ENCODE measurements at regions not wholly inside any gene's neighbourhood (a gene's known extent, or its start where the extent isn't known, plus 50 kb on each side); places are given as distances from the start of the nearest gene placed in this dataset.

GRCh38 chr2:57711991-57712390, 334.6 kb upstream of the VRK2 start:
- intact Hi-C loops (cut with DNase I) = no loop called here
- no peak for DNase-seq
- ATAC-seq = no peak
- Histone ChIP-seq H3K27me3 (peaks cover 5% of the 10 kb centered on the region), H3K4me1 (no peaks in the 10 kb centered on the region), H3K4me3 (no peak overlapping the region), H3K27ac (no peak overlapping the region), H3K36me3 (no peaks in the 10 kb centered on the region), H3K9me3 (no peaks in the 10 kb centered on the region)
- TF ChIP-seq, protein P1, sequence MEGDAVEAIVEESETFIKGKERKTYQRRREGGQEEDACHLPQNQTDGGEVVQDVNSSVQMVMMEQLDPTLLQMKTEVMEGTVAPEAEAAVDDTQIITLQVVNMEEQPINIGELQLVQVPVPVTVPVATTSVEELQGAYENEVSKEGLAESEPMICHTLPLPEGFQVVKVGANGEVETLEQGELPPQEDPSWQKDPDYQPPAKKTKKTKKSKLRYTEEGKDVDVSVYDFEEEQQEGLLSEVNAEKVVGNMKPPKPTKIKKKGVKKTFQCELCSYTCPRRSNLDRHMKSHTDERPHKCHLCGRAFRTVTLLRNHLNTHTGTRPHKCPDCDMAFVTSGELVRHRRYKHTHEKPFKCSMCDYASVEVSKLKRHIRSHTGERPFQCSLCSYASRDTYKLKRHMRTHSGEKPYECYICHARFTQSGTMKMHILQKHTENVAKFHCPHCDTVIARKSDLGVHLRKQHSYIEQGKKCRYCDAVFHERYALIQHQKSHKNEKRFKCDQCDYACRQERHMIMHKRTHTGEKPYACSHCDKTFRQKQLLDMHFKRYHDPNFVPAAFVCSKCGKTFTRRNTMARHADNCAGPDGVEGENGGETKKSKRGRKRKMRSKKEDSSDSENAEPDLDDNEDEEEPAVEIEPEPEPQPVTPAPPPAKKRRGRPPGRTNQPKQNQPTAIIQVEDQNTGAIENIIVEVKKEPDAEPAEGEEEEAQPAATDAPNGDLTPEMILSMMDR (IDR thresholded peaks at IDR 0.05) = no peak

- Histone ChIP-seq H3K9me3 (no peaks in the 10 kb centered on the region), H3K36me3 (no peaks in the 10 kb centered on the region), H3K27ac (no peak overlapping the region), H3K27me3 (no peaks in the 10 kb centered on the region), H3K4me1 (no peaks in the 10 kb centered on the region), H3K4me3 (peak overlapping the region; percentile 11)
- TF ChIP-seq, protein P1 (IDR thresholded peaks at IDR 0.05) = peak; percentile 72
- ATAC-seq (peak; percentile 85), DNase-seq (peak; percentile 5)
- intact Hi-C loops (cut with DNase I) = no loop called here
Measured at GRCh38 chr2:57720728-57721627, 325.6 kb upstream of the VRK2 start.

GRCh38 chr2:57725337-57725947, 321.2 kb upstream of the VRK2 start:
- H3K27ac ChIP-seq = no peak overlapping the region
- no peaks in the 10 kb centered on the region for H3K4me1 ChIP-seq
- no peaks in the 10 kb centered on the region for H3K36me3 ChIP-seq
- no peaks in the 10 kb centered on the region for H3K9me3 ChIP-seq
- ATAC-seq (no peak), DNase-seq (no peak)
- no peak overlapping the region for H3K4me3 ChIP-seq
- intact Hi-C loops (cut with DNase I) = no loop called here
- H3K27me3 ChIP-seq = no peaks in the 10 kb centered on the region
- TF ChIP-seq, protein P1 (IDR thresholded peaks at IDR 0.05) = no peak

GRCh38 chr2:57726294-57726693, 320.3 kb upstream of the VRK2 start:
- Histone ChIP-seq H3K27me3 (no peaks in the 10 kb centered on the region), H3K4me1 (no peaks in the 10 kb centered on the region), H3K27ac (no peak overlapping the region), H3K36me3 (no peaks in the 10 kb centered on the region), H3K9me3 (no peaks in the 10 kb centered on the region), H3K4me3 (no peak overlapping the region)
- ATAC-seq = no peak
- intact Hi-C loops (cut with DNase I) = no loop called here
- DNase-seq = no peak
- TF ChIP-seq, protein P1 (IDR thresholded peaks at IDR 0.05) = no peak

DNA sequence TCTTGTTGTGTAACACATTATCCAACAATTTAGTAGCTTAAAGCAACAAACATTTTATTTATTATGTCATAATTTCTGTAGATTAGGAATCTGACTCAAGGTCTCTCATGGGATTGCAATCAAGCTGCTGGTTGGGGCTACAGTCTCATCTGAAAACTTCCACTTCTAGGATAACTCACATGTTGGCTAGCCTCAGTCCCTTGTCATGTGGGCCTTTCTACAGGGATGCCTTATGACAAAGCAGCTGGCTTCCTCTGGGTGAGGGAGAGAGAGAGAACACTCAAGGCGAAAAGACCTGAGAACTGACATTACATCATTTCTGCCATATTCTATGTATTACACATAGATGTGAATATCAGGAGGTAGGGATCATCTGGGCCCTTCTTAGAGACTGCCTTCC, 317.9 kb upstream of the VRK2 start:
- Histone ChIP-seq H3K4me3 (no peak overlapping the region), H3K27me3 (no peaks in the 10 kb centered on the region), H3K36me3 (no peaks in the 10 kb centered on the region), H3K9me3 (no peaks in the 10 kb centered on the region), H3K4me1 (no peaks in the 10 kb centered on the region), H3K27ac (no peak overlapping the region)
- DNase-seq = no peak
- intact Hi-C loops (cut with DNase I) = no loop called here
- no peak for ATAC-seq
- TF ChIP-seq, protein P1 (IDR thresholded peaks at IDR 0.05) = no peak
